ENCODE measurements at regions not wholly inside any gene's neighbourhood (a gene's known extent, or its start where the extent isn't known, plus 50 kb on each side); places are given as distances from the start of the nearest gene placed in this dataset.

DNA sequence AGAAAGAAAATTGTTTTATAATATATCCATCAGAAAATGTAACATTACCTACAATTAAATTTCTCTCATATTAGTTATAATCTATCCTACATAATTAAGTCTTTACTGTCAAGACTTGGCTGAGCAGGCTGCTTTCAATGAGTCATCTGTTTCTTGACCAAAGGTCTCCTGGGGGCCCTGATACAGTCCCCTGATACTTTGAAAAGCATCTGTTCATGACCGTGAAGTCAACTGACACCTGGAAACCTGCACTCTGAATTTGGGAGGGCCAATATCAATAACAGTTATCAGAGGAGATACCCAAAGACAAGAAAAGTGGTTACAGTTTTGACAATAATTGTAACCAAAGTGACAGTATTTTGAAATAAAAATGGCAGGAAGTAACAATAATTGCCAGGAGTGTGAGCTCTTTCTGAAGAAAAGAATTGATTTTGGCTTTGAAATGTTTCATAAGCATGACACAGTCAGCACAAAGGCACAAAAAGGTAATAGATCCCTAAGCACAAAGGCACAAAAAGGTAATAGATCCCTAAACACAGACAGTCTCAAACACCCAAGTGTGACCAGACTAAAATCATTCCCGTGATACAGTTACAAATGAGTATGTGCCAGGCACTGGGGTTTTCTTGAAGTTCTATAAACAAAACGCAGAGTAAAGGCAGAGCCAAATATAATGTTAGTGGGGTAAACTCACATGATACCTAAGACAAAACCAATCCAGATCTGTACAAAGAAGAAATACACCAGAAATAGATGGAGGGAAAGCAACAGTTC is 260.7 kb downstream of the PLOD2 start:
- TF ChIP-seq, protein P1, sequence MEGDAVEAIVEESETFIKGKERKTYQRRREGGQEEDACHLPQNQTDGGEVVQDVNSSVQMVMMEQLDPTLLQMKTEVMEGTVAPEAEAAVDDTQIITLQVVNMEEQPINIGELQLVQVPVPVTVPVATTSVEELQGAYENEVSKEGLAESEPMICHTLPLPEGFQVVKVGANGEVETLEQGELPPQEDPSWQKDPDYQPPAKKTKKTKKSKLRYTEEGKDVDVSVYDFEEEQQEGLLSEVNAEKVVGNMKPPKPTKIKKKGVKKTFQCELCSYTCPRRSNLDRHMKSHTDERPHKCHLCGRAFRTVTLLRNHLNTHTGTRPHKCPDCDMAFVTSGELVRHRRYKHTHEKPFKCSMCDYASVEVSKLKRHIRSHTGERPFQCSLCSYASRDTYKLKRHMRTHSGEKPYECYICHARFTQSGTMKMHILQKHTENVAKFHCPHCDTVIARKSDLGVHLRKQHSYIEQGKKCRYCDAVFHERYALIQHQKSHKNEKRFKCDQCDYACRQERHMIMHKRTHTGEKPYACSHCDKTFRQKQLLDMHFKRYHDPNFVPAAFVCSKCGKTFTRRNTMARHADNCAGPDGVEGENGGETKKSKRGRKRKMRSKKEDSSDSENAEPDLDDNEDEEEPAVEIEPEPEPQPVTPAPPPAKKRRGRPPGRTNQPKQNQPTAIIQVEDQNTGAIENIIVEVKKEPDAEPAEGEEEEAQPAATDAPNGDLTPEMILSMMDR (conservative IDR thresholded peaks at IDR 0.05 in 1 of 2, IDR thresholded peaks at IDR 0.05 in 1 of 2; ENCODE audit: low read depth in 1 of 2, low read length in 2 of 2): no peak
- no peak for TF ChIP-seq EZH2 (IDR thresholded peaks at IDR 0.05; ENCODE audit: low read length, missing control alignments)
